HCT116 (cell line): ENCODE measurements at regions not wholly inside any gene's neighbourhood (a gene's known extent, or its start where the extent isn't known, plus 50 kb on each side); places are given as distances from the start of the nearest gene placed in this dataset.

Experiments
- ELF1 ChIP-seq: IDR thresholded peaks from 2 replicates; pipeline ENCODE4 v1.6.1; 2012; ENCODE audit warnings: low read depth, borderline replicate concordance
- TF ChIP-seq, protein P1 (sequence below): IDR thresholded peaks from 2 replicates; pipeline ENCODE4 v1.6.1; 2012; ENCODE audit warnings: low read depth
- TF ChIP-seq, protein P2 (sequence below), 3 experiments: fragments of 200-600 bp in 1 of 3; sonication (generic) in 1 of 3; IDR thresholded peaks in 2 of 3; conservative IDR thresholded peaks in 1 of 3; 2 replicates each; pipeline ENCODE4 v1.5.1; 2012 to 2017; ENCODE audit warnings: low read depth in 2 of 3, low read length in 2 of 3, antibody characterized with exemption in 1 of 3, borderline replicate concordance in 1 of 3, control low read depth in 1 of 3, mild to moderate bottlenecking in 1 of 3, mixed read lengths in 1 of 3, mixed run types in 1 of 3, moderate library complexity in 1 of 3; ENCODE audit not compliant: insufficient read depth in 1 of 3

DNA sequence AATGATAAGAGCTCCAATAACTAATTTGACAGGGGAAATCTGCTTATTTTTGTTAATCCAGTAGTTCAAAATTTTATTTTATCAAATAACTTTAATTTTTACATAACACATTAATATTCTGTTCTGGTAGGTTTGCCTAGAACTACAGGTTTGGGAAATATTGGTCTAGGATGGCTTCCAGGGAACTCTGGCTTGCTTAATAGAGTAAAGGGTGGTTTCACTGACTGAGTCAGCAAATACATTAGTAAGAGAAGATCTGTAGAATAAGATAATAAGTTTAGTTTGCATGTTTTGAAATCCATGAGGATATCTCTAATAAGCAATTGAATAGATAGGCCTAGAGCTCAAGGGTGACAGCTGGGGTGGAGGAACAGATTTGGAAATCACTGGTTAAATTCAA is 500.7 kb downstream of the ZNF674 start:
- TF ChIP-seq, protein P1, sequence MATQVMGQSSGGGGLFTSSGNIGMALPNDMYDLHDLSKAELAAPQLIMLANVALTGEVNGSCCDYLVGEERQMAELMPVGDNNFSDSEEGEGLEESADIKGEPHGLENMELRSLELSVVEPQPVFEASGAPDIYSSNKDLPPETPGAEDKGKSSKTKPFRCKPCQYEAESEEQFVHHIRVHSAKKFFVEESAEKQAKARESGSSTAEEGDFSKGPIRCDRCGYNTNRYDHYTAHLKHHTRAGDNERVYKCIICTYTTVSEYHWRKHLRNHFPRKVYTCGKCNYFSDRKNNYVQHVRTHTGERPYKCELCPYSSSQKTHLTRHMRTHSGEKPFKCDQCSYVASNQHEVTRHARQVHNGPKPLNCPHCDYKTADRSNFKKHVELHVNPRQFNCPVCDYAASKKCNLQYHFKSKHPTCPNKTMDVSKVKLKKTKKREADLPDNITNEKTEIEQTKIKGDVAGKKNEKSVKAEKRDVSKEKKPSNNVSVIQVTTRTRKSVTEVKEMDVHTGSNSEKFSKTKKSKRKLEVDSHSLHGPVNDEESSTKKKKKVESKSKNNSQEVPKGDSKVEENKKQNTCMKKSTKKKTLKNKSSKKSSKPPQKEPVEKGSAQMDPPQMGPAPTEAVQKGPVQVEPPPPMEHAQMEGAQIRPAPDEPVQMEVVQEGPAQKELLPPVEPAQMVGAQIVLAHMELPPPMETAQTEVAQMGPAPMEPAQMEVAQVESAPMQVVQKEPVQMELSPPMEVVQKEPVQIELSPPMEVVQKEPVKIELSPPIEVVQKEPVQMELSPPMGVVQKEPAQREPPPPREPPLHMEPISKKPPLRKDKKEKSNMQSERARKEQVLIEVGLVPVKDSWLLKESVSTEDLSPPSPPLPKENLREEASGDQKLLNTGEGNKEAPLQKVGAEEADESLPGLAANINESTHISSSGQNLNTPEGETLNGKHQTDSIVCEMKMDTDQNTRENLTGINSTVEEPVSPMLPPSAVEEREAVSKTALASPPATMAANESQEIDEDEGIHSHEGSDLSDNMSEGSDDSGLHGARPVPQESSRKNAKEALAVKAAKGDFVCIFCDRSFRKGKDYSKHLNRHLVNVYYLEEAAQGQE, result no peak
- TF ChIP-seq, protein P2, sequence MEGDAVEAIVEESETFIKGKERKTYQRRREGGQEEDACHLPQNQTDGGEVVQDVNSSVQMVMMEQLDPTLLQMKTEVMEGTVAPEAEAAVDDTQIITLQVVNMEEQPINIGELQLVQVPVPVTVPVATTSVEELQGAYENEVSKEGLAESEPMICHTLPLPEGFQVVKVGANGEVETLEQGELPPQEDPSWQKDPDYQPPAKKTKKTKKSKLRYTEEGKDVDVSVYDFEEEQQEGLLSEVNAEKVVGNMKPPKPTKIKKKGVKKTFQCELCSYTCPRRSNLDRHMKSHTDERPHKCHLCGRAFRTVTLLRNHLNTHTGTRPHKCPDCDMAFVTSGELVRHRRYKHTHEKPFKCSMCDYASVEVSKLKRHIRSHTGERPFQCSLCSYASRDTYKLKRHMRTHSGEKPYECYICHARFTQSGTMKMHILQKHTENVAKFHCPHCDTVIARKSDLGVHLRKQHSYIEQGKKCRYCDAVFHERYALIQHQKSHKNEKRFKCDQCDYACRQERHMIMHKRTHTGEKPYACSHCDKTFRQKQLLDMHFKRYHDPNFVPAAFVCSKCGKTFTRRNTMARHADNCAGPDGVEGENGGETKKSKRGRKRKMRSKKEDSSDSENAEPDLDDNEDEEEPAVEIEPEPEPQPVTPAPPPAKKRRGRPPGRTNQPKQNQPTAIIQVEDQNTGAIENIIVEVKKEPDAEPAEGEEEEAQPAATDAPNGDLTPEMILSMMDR (IDR thresholded peaks at IDR 0.05 in 2 of 3, conservative IDR thresholded peaks at IDR 0.05 in 1 of 3; ENCODE audit: borderline replicate concordance in 1 of 3, insufficient read depth in 1 of 3, low read depth in 2 of 3, low read length in 2 of 3), result no peak
- TF ChIP-seq ELF1, result no peak
